SK-N-SH (cell line): ENCODE measurements at regions not wholly inside any gene's neighbourhood (a gene's known extent, or its start where the extent isn't known, plus 50 kb on each side); places are given as distances from the start of the nearest gene placed in this dataset.

Source experiments
- CTCF ChIA-PET: fragments of 300-600, 350-600 bp; formaldehyde crosslinking; extraction: SDS; loops from one replicate; lab custom pipeline; 2021; lab: Yijun Ruan, JAX
- POLR2A ChIA-PET: fragments of 350-600 bp; sonication (Branson Sonifier 250); formaldehyde crosslinking; extraction: SDS; loops from one replicate; lab custom pipeline; 2020; ENCODE audit warnings: antibody characterized with exemption, inconsistent platforms; lab: Yijun Ruan, JAX
- DNase-seq: peaks from one replicate; pipeline ENCODE4 v3.0.0; 2012
- H2AFZ ChIP-seq: fragments of 200-600 bp; sonication (generic); 2 replicates; pipeline ENCODE4 v1.8.1; 2016; ENCODE audit warnings: antibody characterized with exemption, mild to moderate bottlenecking, low read depth
- H3F3A ChIP-seq: fragments of 200-600 bp; sonication (generic); replicated peaks from 2 replicates; pipeline ENCODE3; 2016; ENCODE audit warnings: antibody characterized with exemption, mild to moderate bottlenecking; ENCODE audit not compliant: insufficient read depth
- H3K27ac ChIP-seq, 2 experiments: fragments of 200-500 bp in 1 of 2; fragments of 200-600 bp in 1 of 2; sonication (Bioruptor generic) in 1 of 2; sonication (generic), shearing (Covaris generic) in 1 of 2; 2 replicates each; pipeline versions ENCODE4 v1.5.1 to v1.6.1; 2014 to 2016; ENCODE audit warnings: low read depth in 2 of 2, inconsistent platforms in 1 of 2, low read length in 1 of 2, mild to moderate bottlenecking in 1 of 2, mixed read lengths in 1 of 2
- H3K27me3 ChIP-seq: fragments of 200-600 bp; sonication (generic), shearing (Covaris generic); 2 replicates; pipeline ENCODE4 v1.6.1; 2016; ENCODE audit warnings: mixed run types; ENCODE audit not compliant: insufficient read depth
- H3K36me3 ChIP-seq, 2 experiments: fragments of 200-500 bp in 1 of 2; fragments of 200-600 bp in 1 of 2; sonication (Bioruptor generic) in 1 of 2; sonication (generic) in 1 of 2; replicated peaks in 1 of 2; 2 replicates each; pipeline versions ENCODE3 to v1.5.1; 2014 to 2016; ENCODE audit warnings: low read length in 1 of 2, mild to moderate bottlenecking in 1 of 2; ENCODE audit not compliant: insufficient read depth in 2 of 2, control insufficient read depth in 1 of 2
- H3K4me1 ChIP-seq, 2 experiments: fragments of 200-500 bp in 1 of 2; fragments of 200-600 bp in 1 of 2; sonication (Bioruptor generic) in 1 of 2; sonication (generic), shearing (Covaris generic) in 1 of 2; 2 replicates each; pipeline versions ENCODE4 v1.5.1 to v1.6.1; 2014 to 2016; ENCODE audit warnings: low read depth in 1 of 2, low read length in 1 of 2, mixed run types in 1 of 2; ENCODE audit not compliant: insufficient read depth in 2 of 2, control insufficient read depth in 1 of 2
- H3K4me2 ChIP-seq: fragments of 200-600 bp; sonication (generic), shearing (Covaris generic); 2 replicates; pipeline ENCODE4 v1.6.1; 2017; ENCODE audit warnings: mixed run types
- H3K4me3 ChIP-seq, 2 experiments: fragments of 200-500 bp in 1 of 2; fragments of 200-600 bp in 1 of 2; sonication (Bioruptor generic) in 1 of 2; sonication (generic), shearing (Covaris generic) in 1 of 2; 2 replicates each; pipeline versions ENCODE4 v1.5.1 to v1.8.1; 2014 to 2016; ENCODE audit warnings: low read depth in 2 of 2, inconsistent platforms in 1 of 2, low read length in 1 of 2, mild to moderate bottlenecking in 1 of 2, mixed read lengths in 1 of 2, moderate library complexity in 1 of 2
- H3K79me2 ChIP-seq: fragments of 200-600 bp; sonication (generic); 2 replicates; pipeline ENCODE4 v1.8.1; 2017; ENCODE audit warnings: mild to moderate bottlenecking; ENCODE audit not compliant: insufficient read depth
- H3K9ac ChIP-seq: fragments of 200-600 bp; sonication (generic); 2 replicates; pipeline ENCODE4 v1.6.1; 2017; ENCODE audit warnings: mixed run types
- H3K9me2 ChIP-seq: fragments of 200-600 bp; sonication (generic); 2 replicates; pipeline ENCODE4 v1.6.1; 2017; ENCODE audit warnings: mixed run types
- H3K9me3 ChIP-seq: fragments of 200-600 bp; sonication (generic); 2 replicates; pipeline ENCODE4 v1.6.1; 2017; ENCODE audit warnings: mixed run types, mild to moderate bottlenecking, moderate library complexity
- H4K20me1 ChIP-seq: fragments of 200-600 bp; sonication (generic); 2 replicates; pipeline ENCODE4 v1.6.1; 2017; ENCODE audit warnings: mild to moderate bottlenecking, mixed run types; ENCODE audit not compliant: insufficient read depth
- EZH2phosphoT487 ChIP-seq: fragments of 200-600 bp; sonication (generic); IDR thresholded peaks from 2 replicates; pipeline ENCODE4 v1.6.1; 2017; ENCODE audit warnings: low read depth, mixed run types, mild to moderate bottlenecking, antibody characterized with exemption, moderate library complexity, borderline replicate concordance
- FOSL2 ChIP-seq: IDR thresholded peaks from 2 replicates; pipeline ENCODE4 v1.4.0; 2012; ENCODE audit warnings: low read depth, mild to moderate bottlenecking, moderate library complexity, borderline replicate concordance
- FOXJ3 ChIP-seq: sonication (generic); formaldehyde crosslinking; IDR thresholded peaks from 2 replicates; pipeline ENCODE4 v1.5.1; 2020; ENCODE audit warnings: mild to moderate bottlenecking, missing genetic modification reagents
- FOXM1 ChIP-seq: IDR thresholded peaks from 2 replicates; pipeline ENCODE4 v1.4.0; 2012; ENCODE audit warnings: low read depth, mild to moderate bottlenecking
- GATA2 ChIP-seq: sonication (generic); formaldehyde crosslinking; IDR thresholded peaks from 2 replicates; pipeline ENCODE4 v1.5.0; 2020; ENCODE audit warnings: mild to moderate bottlenecking, missing genetic modification reagents
- JUND ChIP-seq: IDR thresholded peaks from 2 replicates; pipeline ENCODE4 v1.4.0; 2012
- MEF2A ChIP-seq: IDR thresholded peaks from 2 replicates; pipeline ENCODE4 v1.4.0; 2012; ENCODE audit warnings: low read depth, borderline replicate concordance
- MXI1 ChIP-seq: IDR thresholded peaks from 2 replicates; pipeline ENCODE4 v1.6.1; 2012; ENCODE audit warnings: mild to moderate bottlenecking, low read depth, low read length, improper control_type of control experiment
- NFIC ChIP-seq: IDR thresholded peaks from 2 replicates; pipeline ENCODE4 v1.4.0; 2012; ENCODE audit warnings: borderline replicate concordance
- NRF1 ChIP-seq: IDR thresholded peaks from 2 replicates; pipeline ENCODE4 v1.6.1; 2012; ENCODE audit warnings: low read depth, mild to moderate bottlenecking, low read length
- POLR2AphosphoS5 ChIP-seq: IDR thresholded peaks from 2 replicates; pipeline ENCODE4 v1.6.1; 2012; ENCODE audit warnings: low read depth, low read length
- SMC3 ChIP-seq: IDR thresholded peaks from 2 replicates; pipeline ENCODE4 v1.6.1; 2012; ENCODE audit warnings: low read depth, low read length, improper control_type of control experiment
- TAF1 ChIP-seq: IDR thresholded peaks from 2 replicates; pipeline ENCODE4 v1.6.1; 2012; ENCODE audit warnings: low read depth, mild to moderate bottlenecking, low read length, moderate library complexity, borderline replicate concordance
- TCF12 ChIP-seq: IDR thresholded peaks from 2 replicates; pipeline ENCODE4 v1.4.0; 2012
- YY1 ChIP-seq: IDR thresholded peaks from 2 replicates; pipeline ENCODE4 v1.4.0; 2012; ENCODE audit warnings: low read depth, mild to moderate bottlenecking
- WGBS: methylation state at CpG from one replicate; pipeline ENCODE4 v1.1.6; 2017; ENCODE audit warnings: low lambda C conversion rate; 5-methylcytosine and 5-hydroxymethylcytosine counted together
- TF ChIP-seq, protein P1 (sequence below): IDR thresholded peaks from 2 replicates; pipeline ENCODE4 v1.4.0; 2012; ENCODE audit warnings: low read depth
- TF ChIP-seq, protein P2 (sequence below): IDR thresholded peaks from 2 replicates; pipeline ENCODE4 v1.6.1; 2012; ENCODE audit warnings: mild to moderate bottlenecking, low read depth, low read length, moderate library complexity
- TF ChIP-seq, protein P3 (sequence below): fragments of 150-350 bp; IDR thresholded peaks from 2 replicates; pipeline ENCODE4 v1.6.1; 2017; ENCODE audit warnings: antibody characterized with exemption, low read length, low read depth, borderline replicate concordance

DNA sequence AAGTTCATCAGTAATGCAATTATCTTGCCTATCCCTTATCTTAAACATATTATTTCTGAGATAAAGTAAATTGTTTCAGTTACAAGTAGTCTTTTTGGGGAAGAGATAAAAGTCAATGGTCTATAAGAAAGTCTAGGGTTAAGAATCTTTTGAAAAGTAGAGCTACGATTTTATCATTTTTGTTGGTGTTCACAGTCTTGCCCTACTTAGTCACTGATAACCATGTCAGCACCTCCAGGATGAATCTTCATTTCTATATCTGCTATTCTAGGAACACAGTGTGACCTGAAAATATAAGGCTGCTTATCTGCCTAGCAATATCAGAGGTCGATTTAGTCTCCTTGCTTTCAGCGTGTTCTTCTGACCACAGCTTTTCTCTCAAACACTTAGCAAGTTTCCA, 1676.5 kb upstream of the PRR20A start (continued):
- TF ChIP-seq, protein P1, sequence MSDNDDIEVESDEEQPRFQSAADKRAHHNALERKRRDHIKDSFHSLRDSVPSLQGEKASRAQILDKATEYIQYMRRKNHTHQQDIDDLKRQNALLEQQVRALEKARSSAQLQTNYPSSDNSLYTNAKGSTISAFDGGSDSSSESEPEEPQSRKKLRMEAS, result no peak
- TF ChIP-seq, all 33 proteins: peak for 0

DNA sequence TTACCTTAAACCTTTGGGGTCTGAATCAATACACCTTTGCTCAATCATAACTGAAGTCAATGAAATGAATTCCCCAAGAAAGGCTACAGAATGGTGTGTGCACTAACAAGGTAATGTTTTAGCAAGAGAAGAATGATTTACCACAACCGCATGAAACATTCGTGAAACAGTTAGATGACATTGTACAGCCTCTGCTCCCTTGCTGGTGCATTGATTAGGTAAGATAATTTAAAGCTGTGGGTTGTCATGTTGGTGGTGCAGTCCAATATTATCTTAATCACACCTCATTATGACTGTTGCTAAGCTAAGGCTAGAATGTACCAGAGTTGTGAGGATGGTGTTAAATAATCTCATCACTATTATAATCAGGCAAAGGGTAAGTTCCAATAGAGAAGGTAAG, 1673.2 kb upstream of the PRR20A start:
- H3K4me3 ChIP-seq, result no peak overlapping the region
- ChIA-PET CTCF (no interaction called here), POLR2A (no interaction called here)
- no peaks in the 10 kb centered on the region for H4K20me1 ChIP-seq
- TF ChIP-seq NFIC (no peak), NRF1 (no peak), TAF1 (no peak), SMC3 (no peak), FOSL2 (no peak)
- TF ChIP-seq, protein P2, sequence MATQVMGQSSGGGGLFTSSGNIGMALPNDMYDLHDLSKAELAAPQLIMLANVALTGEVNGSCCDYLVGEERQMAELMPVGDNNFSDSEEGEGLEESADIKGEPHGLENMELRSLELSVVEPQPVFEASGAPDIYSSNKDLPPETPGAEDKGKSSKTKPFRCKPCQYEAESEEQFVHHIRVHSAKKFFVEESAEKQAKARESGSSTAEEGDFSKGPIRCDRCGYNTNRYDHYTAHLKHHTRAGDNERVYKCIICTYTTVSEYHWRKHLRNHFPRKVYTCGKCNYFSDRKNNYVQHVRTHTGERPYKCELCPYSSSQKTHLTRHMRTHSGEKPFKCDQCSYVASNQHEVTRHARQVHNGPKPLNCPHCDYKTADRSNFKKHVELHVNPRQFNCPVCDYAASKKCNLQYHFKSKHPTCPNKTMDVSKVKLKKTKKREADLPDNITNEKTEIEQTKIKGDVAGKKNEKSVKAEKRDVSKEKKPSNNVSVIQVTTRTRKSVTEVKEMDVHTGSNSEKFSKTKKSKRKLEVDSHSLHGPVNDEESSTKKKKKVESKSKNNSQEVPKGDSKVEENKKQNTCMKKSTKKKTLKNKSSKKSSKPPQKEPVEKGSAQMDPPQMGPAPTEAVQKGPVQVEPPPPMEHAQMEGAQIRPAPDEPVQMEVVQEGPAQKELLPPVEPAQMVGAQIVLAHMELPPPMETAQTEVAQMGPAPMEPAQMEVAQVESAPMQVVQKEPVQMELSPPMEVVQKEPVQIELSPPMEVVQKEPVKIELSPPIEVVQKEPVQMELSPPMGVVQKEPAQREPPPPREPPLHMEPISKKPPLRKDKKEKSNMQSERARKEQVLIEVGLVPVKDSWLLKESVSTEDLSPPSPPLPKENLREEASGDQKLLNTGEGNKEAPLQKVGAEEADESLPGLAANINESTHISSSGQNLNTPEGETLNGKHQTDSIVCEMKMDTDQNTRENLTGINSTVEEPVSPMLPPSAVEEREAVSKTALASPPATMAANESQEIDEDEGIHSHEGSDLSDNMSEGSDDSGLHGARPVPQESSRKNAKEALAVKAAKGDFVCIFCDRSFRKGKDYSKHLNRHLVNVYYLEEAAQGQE, result no peak
- no peaks in the 10 kb centered on the region for H3K9me2 ChIP-seq
- H2AFZ ChIP-seq, result no peak overlapping the region
- no peak overlapping the region for H3K27ac ChIP-seq
- WGBS, result 19% methylated on average over 2 of the region's 2 CpGs
- no peaks in the 10 kb centered on the region for H3F3A ChIP-seq
- H3K27me3 ChIP-seq, result no peaks in the 10 kb centered on the region
- no peaks in the 10 kb centered on the region for H3K36me3 ChIP-seq
- no peak overlapping the region for H3K4me2 ChIP-seq
- no peaks in the 10 kb centered on the region for H3K79me2 ChIP-seq
- no peak overlapping the region for H3K9ac ChIP-seq
- no peaks in the 10 kb centered on the region for H3K4me1 ChIP-seq
- no peaks in the 10 kb centered on the region for H3K9me3 ChIP-seq
- no peak for DNase-seq

DNA sequence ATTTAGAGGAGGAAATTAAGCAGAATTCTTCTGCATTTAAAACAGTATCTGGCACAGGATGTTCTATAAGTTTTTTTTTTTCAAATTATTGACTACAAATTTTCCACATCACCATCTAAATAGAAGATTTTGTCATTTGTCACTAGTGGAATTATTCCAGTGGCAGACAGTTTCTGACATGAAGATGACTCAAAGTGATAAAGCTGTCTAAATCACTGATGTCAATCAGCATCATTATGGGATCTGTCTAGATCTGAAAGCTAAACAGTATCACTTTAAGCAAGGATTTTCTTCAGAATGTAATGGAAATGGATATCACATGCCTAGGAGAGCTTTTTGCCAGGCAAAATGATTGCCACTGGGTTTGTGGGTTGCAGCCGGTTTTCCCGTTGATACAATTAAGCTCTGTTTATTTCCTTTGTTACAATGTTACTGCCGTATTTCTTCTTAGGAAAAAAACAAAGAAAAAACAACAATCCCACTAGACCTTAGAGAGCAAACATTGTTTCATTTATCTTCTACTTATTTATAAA, 1657.0 kb upstream of the PRR20A start:
- no peaks in the 10 kb centered on the region for H3K27me3 ChIP-seq
- no peaks in the 10 kb centered on the region for H3K36me3 ChIP-seq
- H3F3A ChIP-seq, result no peaks in the 10 kb centered on the region
- H2AFZ ChIP-seq, result no peak overlapping the region
- H3K9me2 ChIP-seq, result no peaks in the 10 kb centered on the region
- H3K27ac ChIP-seq, result no peak overlapping the region
- H3K9ac ChIP-seq, result no peak overlapping the region
- H3K79me2 ChIP-seq, result no peaks in the 10 kb centered on the region
- ChIA-PET CTCF (no interaction called here), POLR2A (no interaction called here)
- no peak overlapping the region for H3K4me2 ChIP-seq
- H3K4me1 ChIP-seq, result no peaks in the 10 kb centered on the region
- H3K4me3 ChIP-seq, result no peak overlapping the region
- H4K20me1 ChIP-seq, result no peaks in the 10 kb centered on the region
- 2% methylated on average over 3 of the region's 3 CpGs for WGBS
- no peaks in the 10 kb centered on the region for H3K9me3 ChIP-seq
- DNase-seq, result no peak
- TF ChIP-seq, protein P2, result no peak
- TF ChIP-seq MXI1, result no peak
- TF ChIP-seq NFIC, result no peak
- no peak for TF ChIP-seq TCF12
- TF ChIP-seq FOSL2, result no peak
- TF ChIP-seq NRF1, result no peak
- no peak for TF ChIP-seq JUND
- TF ChIP-seq MEF2A, result no peak
- no peak for TF ChIP-seq EZH2phosphoT487
- no peak for TF ChIP-seq POLR2AphosphoS5
- no peak for TF ChIP-seq GATA2 (CRISPR knock-in tag)
- TF ChIP-seq, protein P1, result no peak
- TF ChIP-seq, protein P3, sequence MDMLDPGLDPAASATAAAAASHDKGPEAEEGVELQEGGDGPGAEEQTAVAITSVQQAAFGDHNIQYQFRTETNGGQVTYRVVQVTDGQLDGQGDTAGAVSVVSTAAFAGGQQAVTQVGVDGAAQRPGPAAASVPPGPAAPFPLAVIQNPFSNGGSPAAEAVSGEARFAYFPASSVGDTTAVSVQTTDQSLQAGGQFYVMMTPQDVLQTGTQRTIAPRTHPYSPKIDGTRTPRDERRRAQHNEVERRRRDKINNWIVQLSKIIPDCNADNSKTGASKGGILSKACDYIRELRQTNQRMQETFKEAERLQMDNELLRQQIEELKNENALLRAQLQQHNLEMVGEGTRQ, result no peak
- no peak for TF ChIP-seq YY1
- no peak for TF ChIP-seq FOXJ3 (CRISPR knock-in tag)
- TF ChIP-seq FOXM1, result no peak
